ENCODE measurements at regions not wholly inside any gene's neighbourhood (a gene's known extent, or its start where the extent isn't known, plus 50 kb on each side); places are given as distances from the start of the nearest gene placed in this dataset.

DNA sequence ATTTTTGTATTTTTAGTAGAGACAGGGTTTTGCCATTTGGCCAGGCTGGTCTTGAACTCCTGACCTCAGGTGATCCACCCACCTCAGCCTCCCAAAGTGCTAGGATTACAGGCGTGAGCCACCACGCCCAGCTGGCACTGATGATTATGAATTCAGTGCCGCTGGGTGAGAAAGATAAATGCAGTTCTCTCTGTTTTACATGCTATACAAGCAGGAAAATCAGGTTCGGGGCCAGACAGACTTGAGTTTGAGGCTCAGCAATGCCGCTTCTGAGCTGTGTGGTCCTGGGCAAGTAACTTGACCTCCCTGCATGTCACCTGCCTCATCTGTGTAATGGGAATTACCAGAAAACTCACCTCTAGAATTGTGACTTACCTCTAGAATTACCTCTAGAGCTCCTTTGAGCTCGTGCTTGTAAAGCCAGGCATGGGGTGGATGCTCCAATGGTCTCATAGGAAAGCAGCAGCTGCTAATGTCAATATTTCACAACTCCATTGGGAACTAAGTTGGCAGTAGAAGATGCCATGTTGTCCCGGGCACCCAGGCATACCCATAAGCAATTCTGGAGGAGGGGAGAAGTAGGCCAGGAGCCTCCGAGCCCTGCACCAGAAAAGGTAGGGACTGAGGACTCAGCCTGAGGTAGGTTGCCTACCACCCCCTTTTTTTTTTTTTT is 119.8 kb upstream of the SLC25A33 start:
- intact Hi-C loops (cut with DNase I), result no loop called here
- H3K36me3 ChIP-seq, result no peaks in the 10 kb centered on the region
- no peak overlapping the region for H3K27ac ChIP-seq
- no peak overlapping the region for H3K4me3 ChIP-seq
- H3K4me1 ChIP-seq, result no peaks in the 10 kb centered on the region
- no peaks in the 10 kb centered on the region for H3K9me3 ChIP-seq
- TF ChIP-seq, protein P1, sequence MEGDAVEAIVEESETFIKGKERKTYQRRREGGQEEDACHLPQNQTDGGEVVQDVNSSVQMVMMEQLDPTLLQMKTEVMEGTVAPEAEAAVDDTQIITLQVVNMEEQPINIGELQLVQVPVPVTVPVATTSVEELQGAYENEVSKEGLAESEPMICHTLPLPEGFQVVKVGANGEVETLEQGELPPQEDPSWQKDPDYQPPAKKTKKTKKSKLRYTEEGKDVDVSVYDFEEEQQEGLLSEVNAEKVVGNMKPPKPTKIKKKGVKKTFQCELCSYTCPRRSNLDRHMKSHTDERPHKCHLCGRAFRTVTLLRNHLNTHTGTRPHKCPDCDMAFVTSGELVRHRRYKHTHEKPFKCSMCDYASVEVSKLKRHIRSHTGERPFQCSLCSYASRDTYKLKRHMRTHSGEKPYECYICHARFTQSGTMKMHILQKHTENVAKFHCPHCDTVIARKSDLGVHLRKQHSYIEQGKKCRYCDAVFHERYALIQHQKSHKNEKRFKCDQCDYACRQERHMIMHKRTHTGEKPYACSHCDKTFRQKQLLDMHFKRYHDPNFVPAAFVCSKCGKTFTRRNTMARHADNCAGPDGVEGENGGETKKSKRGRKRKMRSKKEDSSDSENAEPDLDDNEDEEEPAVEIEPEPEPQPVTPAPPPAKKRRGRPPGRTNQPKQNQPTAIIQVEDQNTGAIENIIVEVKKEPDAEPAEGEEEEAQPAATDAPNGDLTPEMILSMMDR (IDR thresholded peaks at IDR 0.05), result no peak
- DNase-seq, result no peak
- no peaks in the 10 kb centered on the region for H3K27me3 ChIP-seq
- no peak overlapping the region for H3K9ac ChIP-seq (ENCODE audit: low read depth in 2 of 2, low read length in 2 of 2)

GRCh38 chr1:9420835-9421532 is 118.3 kb upstream of the SLC25A33 start:
- DNase-seq, result no peak
- H3K36me3 ChIP-seq, result no peaks in the 10 kb centered on the region
- intact Hi-C loops (cut with DNase I), result no loop called here
- H3K4me1 ChIP-seq, result no peaks in the 10 kb centered on the region
- no peak overlapping the region for H3K27ac ChIP-seq
- TF ChIP-seq, protein P1 (IDR thresholded peaks at IDR 0.05), result no peak
- no peak overlapping the region for H3K4me3 ChIP-seq
- no peak overlapping the region for H3K9ac ChIP-seq (ENCODE audit: low read depth in 2 of 2, low read length in 2 of 2)
- H3K27me3 ChIP-seq, result no peaks in the 10 kb centered on the region
- no peaks in the 10 kb centered on the region for H3K9me3 ChIP-seq

DNA sequence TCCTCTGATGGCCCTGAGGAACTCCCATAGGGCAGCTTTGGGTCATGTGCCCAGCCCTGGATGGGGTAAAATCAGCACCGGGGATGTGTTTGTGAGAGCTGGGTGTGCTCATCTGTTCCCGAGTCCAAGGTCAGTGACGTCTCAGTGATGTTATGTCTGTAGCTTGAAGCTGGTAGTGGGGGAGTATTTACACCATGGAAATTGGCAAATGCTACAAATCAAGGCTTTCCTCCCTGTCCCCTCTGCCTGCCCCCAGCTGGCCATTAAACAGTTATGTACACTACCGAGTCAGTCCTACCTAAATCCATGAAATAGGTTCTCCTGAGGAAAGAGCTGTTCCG is 117.8 kb upstream of the SLC25A33 start:
- no peaks in the 10 kb centered on the region for H3K27me3 ChIP-seq
- no peaks in the 10 kb centered on the region for H3K4me1 ChIP-seq
- no peak overlapping the region for H3K27ac ChIP-seq
- no peak for DNase-seq
- H3K4me3 ChIP-seq, result no peak overlapping the region
- H3K36me3 ChIP-seq, result no peaks in the 10 kb centered on the region
- intact Hi-C loops (cut with DNase I), result no loop called here
- TF ChIP-seq, protein P1 (IDR thresholded peaks at IDR 0.05), result no peak
- H3K9me3 ChIP-seq, result no peaks in the 10 kb centered on the region
- H3K9ac ChIP-seq (ENCODE audit: low read depth in 2 of 2, low read length in 2 of 2), result no peak overlapping the region

DNA sequence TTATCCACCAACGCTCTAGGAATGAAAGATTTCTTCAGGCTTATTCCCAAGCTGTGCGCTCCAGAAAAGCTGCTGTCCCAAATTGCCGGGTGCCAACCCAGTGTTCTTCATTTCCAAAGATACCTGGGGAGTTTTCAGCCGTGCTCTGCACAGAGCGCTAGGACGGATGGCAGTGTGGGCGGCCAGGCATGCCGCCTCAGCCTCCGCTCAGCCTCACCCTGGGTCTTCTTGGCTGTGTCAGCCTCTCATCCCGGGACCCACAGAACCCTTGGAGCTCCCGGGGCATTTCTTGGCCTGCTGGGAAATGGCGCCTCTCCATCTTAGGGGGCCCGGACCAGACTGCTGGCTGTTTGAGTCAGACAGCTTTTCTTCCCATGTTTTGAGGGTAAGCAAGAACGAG is 116.9 kb upstream of the SLC25A33 start:
- Histone ChIP-seq H3K4me3 (no peak overlapping the region), H3K27me3 (no peaks in the 10 kb centered on the region), H3K27ac (no peak overlapping the region), H3K4me1 (no peaks in the 10 kb centered on the region), H3K9ac (ENCODE audit: low read depth in 2 of 2, low read length in 2 of 2) (no peak overlapping the region), H3K9me3 (no peaks in the 10 kb centered on the region), H3K36me3 (no peaks in the 10 kb centered on the region)
- intact Hi-C loops (cut with DNase I), result no loop called here
- TF ChIP-seq, protein P1 (IDR thresholded peaks at IDR 0.05), result no peak
- no peak for DNase-seq

DNA sequence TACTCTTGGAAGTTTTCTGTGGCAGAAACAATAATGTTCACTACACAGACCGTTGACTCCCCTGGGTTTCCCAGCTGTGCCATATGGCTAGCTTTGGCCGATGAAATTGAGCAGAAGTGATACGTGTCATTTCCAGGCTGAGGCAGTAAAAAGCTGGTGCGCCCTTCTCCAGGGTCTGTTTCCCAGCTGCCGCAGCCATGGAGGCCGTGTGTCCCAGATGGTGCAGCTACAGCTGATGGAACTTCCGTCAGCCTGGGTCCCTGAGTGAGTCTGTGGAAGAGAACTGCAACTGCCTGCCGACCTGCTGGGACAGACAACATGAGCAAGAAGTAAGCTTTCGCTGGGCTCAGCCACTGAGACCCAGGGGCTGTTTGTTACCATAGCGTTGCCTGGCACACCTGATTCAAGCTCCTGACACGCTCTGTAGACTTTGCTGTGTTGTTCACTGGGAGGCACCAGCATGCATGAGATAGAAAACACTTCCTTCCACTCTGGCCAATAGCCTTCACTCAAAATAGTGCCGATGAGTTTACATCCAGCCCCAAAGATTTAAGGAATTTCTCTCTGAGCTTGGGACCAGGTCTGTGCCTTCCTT is 116.3 kb upstream of the SLC25A33 start:
- Histone ChIP-seq H3K36me3 (no peaks in the 10 kb centered on the region), H3K27me3 (no peaks in the 10 kb centered on the region), H3K4me3 (no peak overlapping the region), H3K27ac (no peak overlapping the region), H3K9ac (ENCODE audit: low read depth in 2 of 2, low read length in 2 of 2) (no peak overlapping the region), H3K4me1 (no peaks in the 10 kb centered on the region), H3K9me3 (no peaks in the 10 kb centered on the region)
- no peak for DNase-seq
- intact Hi-C loops (cut with DNase I), result no loop called here
- TF ChIP-seq, protein P1 (IDR thresholded peaks at IDR 0.05), result no peak

Measured in colonic mucosa (tissue), 4 donors.